K562 (cell line): ENCODE measurements at regions not wholly inside any gene's neighbourhood (a gene's known extent, or its start where the extent isn't known, plus 50 kb on each side); places are given as distances from the start of the nearest gene placed in this dataset.
A peak's percentile ranks its signal among the peaks of the same experiment; 100 is the strongest.

Experiments
- ATAC-seq: fragments of 200-7000 bp; cut with Tn5 transposase; 3 replicates; pipeline ENCODE4 v1.9.1; 2020; ENCODE audit warnings: moderate library complexity
- BruUV-seq: library from RNA; stranded (reverse); fragments of 400-500 nt; replicated peaks from 2 replicates; lab custom pipeline; 2021; lab: Mats Ljungman, UMichigan
- CTCF ChIA-PET: fragments of 300-600 bp; formaldehyde crosslinking; extraction: SDS; loops from one replicate; lab custom pipeline; 2021; ENCODE audit warnings: low intra/inter-chr PET ratio; lab: Yijun Ruan, JAX
- POLR2A ChIA-PET: fragments of 300-600, 350-650 bp; sonication (Branson Sonifier 250); formaldehyde crosslinking; extraction: SDS; loops from one replicate; lab custom pipeline; 2021; ENCODE audit warnings: antibody characterized with exemption, inconsistent platforms; lab: Yijun Ruan, JAX
- DNase-seq, 4 experiments: peaks; one replicate each; pipeline versions ENCODE4 v3.0.0 to v3.0.0-alpha.2; 2011 to 2018; ENCODE audit warnings: low spot score in 3 of 4, mixed read lengths in 3 of 4; ENCODE audit errors: extremely low read depth in 1 of 4
- FAIRE-seq: peaks from 2 replicates; lab custom pipeline; 2011; peaks lifted over from hg19 to GRCh38; lab: Jason Lieb, UNC
- H2AFZ ChIP-seq: 2 replicates; pipeline ENCODE4 v1.6.0; 2011; ENCODE audit warnings: low read depth, low read length, control low read depth, inconsistent platforms
- H3K27ac ChIP-seq: fragments of 200-600 bp; 3 replicates; pipeline ENCODE4 v1.8.0; 2011; ENCODE audit warnings: low read depth, mild to moderate bottlenecking, control low read depth, inconsistent platforms, low read length, moderate library complexity, mixed read lengths; ENCODE audit errors: extremely low read depth
- H3K27me3 ChIP-seq, 2 experiments: fragments of 300-600 bp in 1 of 2; 2 replicates in 1 of 2; 3 replicates in 1 of 2; pipeline versions ENCODE4 v1.6.0 to v1.8.0; 2011; ENCODE audit warnings: inconsistent platforms in 2 of 2, low read length in 2 of 2, mild to moderate bottlenecking in 1 of 2, mixed read lengths in 1 of 2, moderate library complexity in 1 of 2; ENCODE audit not compliant: control insufficient read depth in 2 of 2, insufficient read depth in 2 of 2
- H3K36me3 ChIP-seq: fragments of 300-600 bp; 3 replicates; pipeline ENCODE4 v1.8.0; 2011; ENCODE audit warnings: mild to moderate bottlenecking, low read length, inconsistent platforms; ENCODE audit not compliant: control insufficient read depth, insufficient read depth
- H3K4me1 ChIP-seq, 2 experiments: fragments of 200-600 bp in 1 of 2; replicated peaks in 1 of 2; 2 replicates in 1 of 2; 3 replicates in 1 of 2; pipeline versions ENCODE4 v1.5.1 to v1.8.0; 2011; ENCODE audit warnings: inconsistent platforms in 2 of 2, low read length in 2 of 2, mild to moderate bottlenecking in 1 of 2, mixed read lengths in 1 of 2, moderate library complexity in 1 of 2; ENCODE audit not compliant: control insufficient read depth in 2 of 2, insufficient read depth in 2 of 2
- H3K4me2 ChIP-seq: 2 replicates; pipeline ENCODE4 v1.6.1; 2011; ENCODE audit warnings: low read length, control low read depth, inconsistent platforms, mixed read lengths; ENCODE audit not compliant: insufficient read depth
- H3K4me3 ChIP-seq: fragments of 200-600 bp; sonication (generic), shearing (Covaris generic); 2 replicates; pipeline ENCODE4 v1.5.1; 2016; ENCODE audit warnings: control low read depth, inconsistent platforms
- H3K79me2 ChIP-seq: fragments of 200-600 bp; 3 replicates; pipeline ENCODE4 v1.8.0; 2011; ENCODE audit warnings: low read length, inconsistent platforms; ENCODE audit not compliant: control insufficient read depth, insufficient read depth
- H3K9ac ChIP-seq, 2 experiments: 2 replicates each; pipeline versions ENCODE4 v1.6.0 to v1.6.1; 2011; ENCODE audit warnings: low read depth in 2 of 2, low read length in 2 of 2, control low read depth in 1 of 2, inconsistent platforms in 1 of 2, mild to moderate bottlenecking in 1 of 2, mixed read lengths in 1 of 2; ENCODE audit not compliant: insufficient read depth in 1 of 2
- H3K9me1 ChIP-seq: one replicate; pipeline ENCODE4 v1.6.0; 2011; ENCODE audit warnings: inconsistent platforms, mild to moderate bottlenecking, low read length, moderate library complexity; ENCODE audit not compliant: control insufficient read depth, insufficient read depth
- H3K9me3 ChIP-seq: replicated peaks from 2 replicates; pipeline ENCODE4 v1.5.1; 2011; ENCODE audit warnings: low read depth, low read length, inconsistent platforms; ENCODE audit not compliant: control insufficient read depth, insufficient read depth
- H4K20me1 ChIP-seq: replicated peaks from 2 replicates; pipeline ENCODE4 v1.6.1; 2011; ENCODE audit warnings: low read length, inconsistent platforms, mixed read lengths; ENCODE audit not compliant: control insufficient read depth, insufficient read depth
- CHD2 ChIP-seq: IDR thresholded peaks from 2 replicates; pipeline ENCODE4 v1.6.1; 2011; ENCODE audit warnings: low read depth, low read length
- CXXC5 ChIP-seq: fragments of 250-450 bp; sonication (Bioruptor Pico); IDR thresholded peaks from 2 replicates; pipeline ENCODE4 v1.8.0; 2022; ENCODE audit warnings: inconsistent platforms, mild to moderate bottlenecking, moderate library complexity
- FOS ChIP-seq: IDR thresholded peaks from 3 replicates; pipeline ENCODE4 v1.6.1; 2011; ENCODE audit not compliant: insufficient read length; ENCODE audit errors: extremely low read depth
- NFIC ChIP-seq: fragments of 450-650 bp; IDR thresholded peaks from 2 replicates; pipeline ENCODE4 v1.6.1; 2017; ENCODE audit warnings: mild to moderate bottlenecking, inconsistent platforms
- SNRNP70 ChIP-seq: fragments of 200-400 bp; formaldehyde crosslinking; optimal IDR thresholded peaks from 2 replicates; pipeline ENCODE3; 2017; ENCODE audit warnings: low read depth, low read length
- XRCC4 ChIP-seq: IDR thresholded peaks from one replicate; pipeline ENCODE4 v1.6.1; 2011; ENCODE audit not compliant: insufficient read depth, insufficient read length; ENCODE audit errors: extremely low read depth
- ZNF253 ChIP-seq: fragments of 250-450 bp; sonication (Bioruptor Pico); conservative IDR thresholded peaks from 2 replicates; pipeline ENCODE4 v1.6.1; 2021; ENCODE audit warnings: mild to moderate bottlenecking
- ZNF695 ChIP-seq: fragments of 450-650 bp; formaldehyde crosslinking; IDR thresholded peaks from 2 replicates; pipeline ENCODE4 v1.4.0; 2020; ENCODE audit warnings: mild to moderate bottlenecking, moderate library complexity
- WGBS: fragments of 100-300 bp; shearing (Covaris generic); methylation state at CpG from one replicate; pipeline ENCODE4 v1.1.6; 2016; ENCODE audit warnings: low coverage, mixed read lengths; ENCODE audit not compliant: insufficient coverage; ENCODE audit errors: missing lambda C conversion rate; 5-methylcytosine and 5-hydroxymethylcytosine counted together
- in situ Hi-C: fragments of 300-500 bp; cut with MboI; formaldehyde crosslinking; loops from 4 replicates; pipeline ENCODE4 v1.15.0; 2018; ENCODE audit warnings: inconsistent platforms, mixed read lengths
- intact Hi-C: fragments of 100-400 bp; cut with micrococcal nuclease; formaldehyde crosslinking; loops from 2 replicates; pipeline ENCODE4 v1.14.2; 2022
- TF ChIP-seq, protein P1 (sequence below): fragments of 450-650 bp; IDR thresholded peaks from 2 replicates; pipeline ENCODE4 v1.6.1; 2016; ENCODE audit warnings: missing biosample characterization, missing genetic modification characterization

DNA sequence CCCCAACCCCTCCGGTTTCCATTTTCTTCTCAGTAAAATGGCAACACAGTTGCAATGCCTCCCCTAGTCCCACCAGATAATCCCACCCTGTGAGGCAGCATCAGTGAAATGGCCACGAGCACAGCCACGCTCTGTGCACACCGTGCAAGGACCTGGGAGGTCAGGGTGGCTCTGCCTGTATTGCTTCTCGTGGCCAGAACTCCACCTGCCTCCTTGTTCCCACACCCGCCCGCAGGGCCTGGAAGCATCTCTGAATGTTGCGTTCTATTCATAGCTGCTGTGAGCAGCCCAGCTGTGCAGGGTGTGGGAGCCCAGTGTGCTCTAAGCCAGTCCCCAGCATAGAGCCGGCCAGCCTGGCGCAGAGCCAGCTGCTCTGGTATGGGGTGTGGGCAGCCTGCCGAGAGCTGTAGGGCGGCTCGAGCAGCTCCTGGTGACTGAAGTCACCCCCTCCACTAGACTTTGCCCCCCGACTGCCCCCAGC, 161.1 kb downstream of the DLL1 start:
- Histone ChIP-seq H3K4me1 (no peaks in the 10 kb centered on the region), H3K27me3 (peaks cover 8 to 56% of the 10 kb centered on the region in 2 experiments; a peak in 4 of 5 replicates), H2AFZ (no peak overlapping the region), H3K4me2 (no peak overlapping the region), H3K9me1 (no peaks in the 10 kb centered on the region), H3K9ac (no peak overlapping the region; a peak in 1 of 4 replicates), H3K36me3 (no peaks in the 10 kb centered on the region), H3K4me3 (no peak overlapping the region), H3K79me2 (no peaks in the 10 kb centered on the region), H3K9me3 (no peaks in the 10 kb centered on the region), H4K20me1 (peaks cover 4% of the 10 kb centered on the region; the same call in 1 of the 2 replicates), H3K27ac (no peak overlapping the region)
- WGBS: under 1% methylated on average over 14 of the region's 14 CpGs
- no TSS peak for BruUV-seq
- ChIA-PET CTCF (no interaction called here), POLR2A (no interaction called here)
- intact Hi-C loops: no loop called here
- ATAC-seq (peak; percentile 54; the same call in 1 of the 3 replicates), DNase-seq (no peak), FAIRE-seq (no peak)
- TF ChIP-seq ZNF695 (CRISPR knock-in tag): no peak
- no peak for TF ChIP-seq CHD2
- TF ChIP-seq NFIC: peak; percentile 64
- TF ChIP-seq, protein P1, sequence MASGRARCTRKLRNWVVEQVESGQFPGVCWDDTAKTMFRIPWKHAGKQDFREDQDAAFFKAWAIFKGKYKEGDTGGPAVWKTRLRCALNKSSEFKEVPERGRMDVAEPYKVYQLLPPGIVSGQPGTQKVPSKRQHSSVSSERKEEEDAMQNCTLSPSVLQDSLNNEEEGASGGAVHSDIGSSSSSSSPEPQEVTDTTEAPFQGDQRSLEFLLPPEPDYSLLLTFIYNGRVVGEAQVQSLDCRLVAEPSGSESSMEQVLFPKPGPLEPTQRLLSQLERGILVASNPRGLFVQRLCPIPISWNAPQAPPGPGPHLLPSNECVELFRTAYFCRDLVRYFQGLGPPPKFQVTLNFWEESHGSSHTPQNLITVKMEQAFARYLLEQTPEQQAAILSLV (tag): no peak
- no peak for TF ChIP-seq XRCC4
- TF ChIP-seq FOS: no peak
- TF ChIP-seq SNRNP70: no peak
- TF ChIP-seq ZNF253 (CRISPR knock-in tag): no peak
- no peak for TF ChIP-seq CXXC5
- in situ Hi-C loops: no loop called here
